Globus pallidus (tissue), 1 donor: ENCODE measurements at regions not wholly inside any gene's neighbourhood (a gene's known extent, or its start where the extent isn't known, plus 50 kb on each side); places are given as distances from the start of the nearest gene placed in this dataset.

ENCODE experiments used
- DNase-seq: peaks from one replicate; pipeline ENCODE4 v3.0.0-alpha.2; 2015; ENCODE audit warnings: low spot score

DNA sequence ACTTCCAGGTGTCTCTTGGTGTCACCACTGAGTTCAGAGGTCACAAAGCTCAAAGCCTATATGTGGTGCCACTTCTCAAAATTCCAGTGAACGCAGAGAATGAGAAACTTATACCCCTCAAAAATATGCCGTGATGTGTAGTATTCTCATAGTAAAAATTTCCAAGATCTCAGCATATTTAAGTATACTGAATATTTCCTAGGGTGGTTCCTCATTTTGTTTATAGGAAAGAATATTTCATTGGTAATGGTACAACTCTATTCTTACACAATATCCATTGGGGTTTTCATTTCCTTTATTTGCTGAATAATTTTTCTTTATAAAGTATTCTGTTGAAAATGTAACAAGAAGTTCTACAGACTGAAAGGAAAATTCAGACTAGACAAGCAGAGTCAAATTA is 58.9 kb upstream of the ADO start:
- DNase-seq: no peak

DNA sequence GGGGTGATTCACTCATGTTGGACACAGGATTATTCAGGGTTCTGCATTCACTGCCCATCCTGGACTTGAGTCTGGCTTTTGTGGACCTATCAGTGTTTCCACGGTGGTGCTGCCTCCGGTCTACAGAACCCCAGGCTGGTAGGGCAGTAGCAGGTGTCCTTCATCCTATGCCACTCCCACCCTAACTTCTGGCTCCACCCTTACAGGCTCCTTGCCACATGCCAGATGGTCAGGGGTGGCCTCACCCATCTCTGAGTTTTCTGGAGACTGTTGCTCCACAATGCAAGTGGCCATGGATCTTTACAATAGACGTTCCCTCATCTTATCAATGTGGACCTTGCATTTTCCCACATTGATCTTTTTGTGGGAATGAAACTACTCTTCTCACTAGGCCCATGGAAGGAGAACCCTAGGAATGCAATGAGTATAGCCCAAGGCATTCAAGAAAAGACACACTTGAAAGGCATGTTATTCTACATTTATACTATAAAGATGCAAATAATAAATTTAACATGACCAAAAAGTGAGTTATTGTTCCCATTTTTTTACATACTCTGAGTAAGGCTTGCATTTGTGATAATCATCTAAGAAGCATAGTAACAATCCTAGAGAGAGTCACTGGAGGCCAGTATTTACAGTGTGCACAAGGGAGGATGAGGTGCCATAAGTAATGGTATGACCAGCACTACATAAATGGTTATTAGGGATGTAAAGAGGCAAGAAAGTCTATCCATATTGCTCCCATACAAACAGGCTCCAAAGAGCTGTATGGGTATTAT is 57.4 kb upstream of the ADO start:
- DNase-seq: no peak

DNA sequence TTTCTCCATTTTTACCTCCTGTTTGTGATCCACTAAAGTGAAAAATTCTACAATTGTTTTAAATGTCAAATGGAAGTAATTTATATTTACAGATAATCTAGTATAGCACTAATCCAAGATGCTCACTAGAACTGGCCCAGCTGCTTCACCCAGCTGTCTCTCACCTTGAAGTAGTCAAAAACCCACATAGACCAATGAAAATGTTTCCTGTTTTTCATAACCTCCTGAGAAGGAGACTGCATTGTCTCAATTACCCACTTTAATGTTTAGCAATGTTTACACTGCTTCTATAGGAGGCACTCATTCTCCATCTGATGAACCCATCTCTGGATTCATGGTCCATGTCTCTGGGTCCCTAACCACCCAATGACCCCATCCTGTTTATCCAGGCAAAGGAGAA is 56.1 kb upstream of the ADO start:
- DNase-seq: no peak

DNA sequence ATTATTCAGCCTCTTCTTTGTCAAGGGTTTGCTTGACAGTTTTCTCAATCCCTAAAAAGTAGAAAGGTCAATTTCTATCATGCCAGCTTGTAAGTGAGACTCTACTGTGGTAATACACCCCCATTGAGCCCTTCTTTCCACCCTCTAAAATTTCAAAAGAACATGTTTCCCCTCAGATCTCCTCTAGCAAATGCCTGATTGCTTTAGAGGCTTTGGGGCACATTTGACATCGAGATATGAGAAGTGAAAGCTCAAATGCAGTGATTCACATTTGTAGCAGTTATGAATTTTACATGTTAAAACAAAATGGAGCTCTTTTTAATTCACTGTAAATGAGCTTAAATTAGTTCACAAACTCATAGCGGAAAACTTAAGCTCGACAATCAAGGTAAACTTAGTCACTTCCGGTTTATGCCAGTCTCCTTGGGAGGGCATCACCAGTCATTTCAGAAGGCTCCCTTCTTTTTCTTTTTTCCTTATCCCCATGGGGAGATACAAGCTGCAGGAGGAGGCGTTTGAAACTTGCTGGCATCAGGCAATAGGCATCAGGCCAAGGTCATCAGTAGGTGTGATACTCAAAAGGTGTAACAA is 55.3 kb upstream of the ADO start:
- no peak for DNase-seq
